GM23338 (cell line): ENCODE measurements at regions not wholly inside any gene's neighbourhood (a gene's known extent, or its start where the extent isn't known, plus 50 kb on each side); places are given as distances from the start of the nearest gene placed in this dataset.

Experiments used
- CREB1 ChIP-seq: fragments of 250-450 bp; sonication (Bioruptor Pico); IDR thresholded peaks from 2 replicates; pipeline ENCODE4 v1.5.0; 2020; ENCODE audit warnings: low read depth, mild to moderate bottlenecking, moderate library complexity
- EZH2phosphoT487 ChIP-seq: fragments of 200-600 bp; sonication (generic); IDR thresholded peaks from one replicate; pipeline ENCODE4 v1.8.1; 2018; ENCODE audit warnings: antibody characterized with exemption; ENCODE audit not compliant: unreplicated experiment
- POLR2AphosphoS5 ChIP-seq: IDR thresholded peaks from 2 replicates; pipeline ENCODE4 v1.6.1; 2016; ENCODE audit warnings: antibody characterized with exemption, low read depth
- STAT1 ChIP-seq: IDR thresholded peaks from one replicate; pipeline ENCODE4 v1.6.1; 2016; ENCODE audit warnings: antibody characterized with exemption; ENCODE audit not compliant: unreplicated experiment
- ZNF331 ChIP-seq: fragments of 250-450 bp; sonication (Bioruptor Pico); IDR thresholded peaks from 2 replicates; pipeline ENCODE4 v1.5.0; 2020; ENCODE audit warnings: low read depth, mild to moderate bottlenecking, moderate library complexity
- TF ChIP-seq, protein P1 (sequence below): fragments of 250-450 bp; sonication (Bioruptor Pico); IDR thresholded peaks from 2 replicates; pipeline ENCODE4 v1.5.0; 2020; ENCODE audit warnings: mild to moderate bottlenecking, moderate library complexity
- TF ChIP-seq, protein P2 (sequence below), 2 experiments: fragments of 200-600 bp in 1 of 2; sonication (generic) in 1 of 2; conservative IDR thresholded peaks; 2 replicates each; pipeline versions ENCODE4 v1.5.1 to v1.6.1; 2016 to 2017; ENCODE audit warnings: antibody characterized with exemption in 2 of 2, low read depth in 2 of 2, mild to moderate bottlenecking in 2 of 2, moderate library complexity in 1 of 2
- TF ChIP-seq, protein P3 (sequence below): IDR thresholded peaks from 2 replicates; pipeline ENCODE4 v1.6.1; 2016; ENCODE audit warnings: antibody characterized with exemption
- TF ChIP-seq, protein P4 (sequence below): IDR thresholded peaks from one replicate; pipeline ENCODE4 v1.6.1; 2018; ENCODE audit warnings: antibody characterized with exemption; ENCODE audit not compliant: unreplicated experiment

DNA sequence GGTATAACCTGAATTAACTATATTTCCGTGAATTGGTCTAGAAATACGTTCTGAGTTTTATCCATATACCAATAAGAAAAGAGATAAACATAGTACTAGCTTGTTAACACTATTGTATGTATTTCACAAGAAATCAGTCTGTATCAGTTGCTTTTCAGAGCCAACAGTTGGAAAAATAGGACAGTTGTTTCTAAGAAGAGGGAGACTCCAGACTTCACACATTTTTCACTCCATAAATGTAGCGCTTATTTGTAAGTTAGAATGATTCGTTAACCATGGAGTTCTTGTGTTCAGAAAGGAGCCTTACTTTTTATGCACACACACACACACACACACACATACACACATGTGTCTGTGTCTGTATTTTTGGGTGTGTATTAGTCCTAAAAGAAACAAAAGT, 376.7 kb upstream of the SMIM31 start (continued):
- TF ChIP-seq, protein P1, sequence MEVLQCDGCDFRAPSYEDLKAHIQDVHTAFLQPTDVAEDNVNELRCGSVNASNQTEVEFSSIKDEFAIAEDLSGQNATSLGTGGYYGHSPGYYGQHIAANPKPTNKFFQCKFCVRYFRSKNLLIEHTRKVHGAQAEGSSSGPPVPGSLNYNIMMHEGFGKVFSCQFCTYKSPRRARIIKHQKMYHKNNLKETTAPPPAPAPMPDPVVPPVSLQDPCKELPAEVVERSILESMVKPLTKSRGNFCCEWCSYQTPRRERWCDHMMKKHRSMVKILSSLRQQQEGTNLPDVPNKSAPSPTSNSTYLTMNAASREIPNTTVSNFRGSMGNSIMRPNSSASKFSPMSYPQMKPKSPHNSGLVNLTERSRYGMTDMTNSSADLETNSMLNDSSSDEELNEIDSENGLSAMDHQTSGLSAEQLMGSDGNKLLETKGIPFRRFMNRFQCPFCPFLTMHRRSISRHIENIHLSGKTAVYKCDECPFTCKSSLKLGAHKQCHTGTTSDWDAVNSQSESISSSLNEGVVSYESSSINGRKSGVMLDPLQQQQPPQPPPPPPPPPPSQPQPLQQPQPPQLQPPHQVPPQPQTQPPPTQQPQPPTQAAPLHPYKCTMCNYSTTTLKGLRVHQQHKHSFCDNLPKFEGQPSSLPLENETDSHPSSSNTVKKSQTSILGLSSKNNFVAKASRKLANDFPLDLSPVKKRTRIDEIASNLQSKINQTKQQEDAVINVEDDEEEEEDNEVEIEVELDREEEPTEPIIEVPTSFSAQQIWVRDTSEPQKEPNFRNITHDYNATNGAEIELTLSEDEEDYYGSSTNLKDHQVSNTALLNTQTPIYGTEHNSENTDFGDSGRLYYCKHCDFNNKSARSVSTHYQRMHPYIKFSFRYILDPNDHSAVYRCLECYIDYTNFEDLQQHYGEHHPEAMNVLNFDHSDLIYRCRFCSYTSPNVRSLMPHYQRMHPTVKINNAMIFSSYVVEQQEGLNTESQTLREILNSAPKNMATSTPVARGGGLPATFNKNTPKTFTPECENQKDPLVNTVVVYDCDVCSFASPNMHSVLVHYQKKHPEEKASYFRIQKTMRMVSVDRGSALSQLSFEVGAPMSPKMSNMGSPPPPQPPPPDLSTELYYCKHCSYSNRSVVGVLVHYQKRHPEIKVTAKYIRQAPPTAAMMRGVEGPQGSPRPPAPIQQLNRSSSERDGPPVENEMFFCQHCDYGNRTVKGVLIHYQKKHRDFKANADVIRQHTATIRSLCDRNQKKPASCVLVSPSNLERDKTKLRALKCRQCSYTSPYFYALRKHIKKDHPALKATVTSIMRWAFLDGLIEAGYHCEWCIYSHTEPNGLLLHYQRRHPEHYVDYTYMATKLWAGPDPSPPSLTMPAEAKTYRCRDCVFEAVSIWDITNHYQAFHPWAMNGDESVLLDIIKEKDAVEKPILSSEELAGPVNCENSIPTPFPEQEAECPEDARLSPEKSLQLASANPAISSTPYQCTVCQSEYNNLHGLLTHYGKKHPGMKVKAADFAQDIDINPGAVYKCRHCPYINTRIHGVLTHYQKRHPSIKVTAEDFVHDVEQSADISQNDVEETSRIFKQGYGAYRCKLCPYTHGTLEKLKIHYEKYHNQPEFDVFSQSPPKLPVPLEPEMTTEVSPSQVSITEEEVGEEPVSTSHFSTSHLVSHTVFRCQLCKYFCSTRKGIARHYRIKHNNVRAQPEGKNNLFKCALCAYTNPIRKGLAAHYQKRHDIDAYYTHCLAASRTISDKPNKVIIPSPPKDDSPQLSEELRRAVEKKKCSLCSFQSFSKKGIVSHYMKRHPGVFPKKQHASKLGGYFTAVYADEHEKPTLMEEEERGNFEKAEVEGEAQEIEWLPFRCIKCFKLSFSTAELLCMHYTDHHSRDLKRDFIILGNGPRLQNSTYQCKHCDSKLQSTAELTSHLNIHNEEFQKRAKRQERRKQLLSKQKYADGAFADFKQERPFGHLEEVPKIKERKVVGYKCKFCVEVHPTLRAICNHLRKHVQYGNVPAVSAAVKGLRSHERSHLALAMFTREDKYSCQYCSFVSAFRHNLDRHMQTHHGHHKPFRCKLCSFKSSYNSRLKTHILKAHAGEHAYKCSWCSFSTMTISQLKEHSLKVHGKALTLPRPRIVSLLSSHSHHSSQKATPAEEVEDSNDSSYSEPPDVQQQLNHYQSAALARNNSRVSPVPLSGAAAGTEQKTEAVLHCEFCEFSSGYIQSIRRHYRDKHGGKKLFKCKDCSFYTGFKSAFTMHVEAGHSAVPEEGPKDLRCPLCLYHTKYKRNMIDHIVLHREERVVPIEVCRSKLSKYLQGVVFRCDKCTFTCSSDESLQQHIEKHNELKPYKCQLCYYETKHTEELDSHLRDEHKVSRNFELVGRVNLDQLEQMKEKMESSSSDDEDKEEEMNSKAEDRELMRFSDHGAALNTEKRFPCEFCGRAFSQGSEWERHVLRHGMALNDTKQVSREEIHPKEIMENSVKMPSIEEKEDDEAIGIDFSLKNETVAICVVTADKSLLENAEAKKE (CRISPR knock-in tag): no peak
- no peak for TF ChIP-seq STAT1
- TF ChIP-seq, protein P2, sequence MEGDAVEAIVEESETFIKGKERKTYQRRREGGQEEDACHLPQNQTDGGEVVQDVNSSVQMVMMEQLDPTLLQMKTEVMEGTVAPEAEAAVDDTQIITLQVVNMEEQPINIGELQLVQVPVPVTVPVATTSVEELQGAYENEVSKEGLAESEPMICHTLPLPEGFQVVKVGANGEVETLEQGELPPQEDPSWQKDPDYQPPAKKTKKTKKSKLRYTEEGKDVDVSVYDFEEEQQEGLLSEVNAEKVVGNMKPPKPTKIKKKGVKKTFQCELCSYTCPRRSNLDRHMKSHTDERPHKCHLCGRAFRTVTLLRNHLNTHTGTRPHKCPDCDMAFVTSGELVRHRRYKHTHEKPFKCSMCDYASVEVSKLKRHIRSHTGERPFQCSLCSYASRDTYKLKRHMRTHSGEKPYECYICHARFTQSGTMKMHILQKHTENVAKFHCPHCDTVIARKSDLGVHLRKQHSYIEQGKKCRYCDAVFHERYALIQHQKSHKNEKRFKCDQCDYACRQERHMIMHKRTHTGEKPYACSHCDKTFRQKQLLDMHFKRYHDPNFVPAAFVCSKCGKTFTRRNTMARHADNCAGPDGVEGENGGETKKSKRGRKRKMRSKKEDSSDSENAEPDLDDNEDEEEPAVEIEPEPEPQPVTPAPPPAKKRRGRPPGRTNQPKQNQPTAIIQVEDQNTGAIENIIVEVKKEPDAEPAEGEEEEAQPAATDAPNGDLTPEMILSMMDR (conservative IDR thresholded peaks at IDR 0.05; ENCODE audit: low read depth in 2 of 2): no peak
- no peak for TF ChIP-seq CREB1 (CRISPR knock-in tag)
- TF ChIP-seq EZH2phosphoT487: no peak
- TF ChIP-seq, protein P3, sequence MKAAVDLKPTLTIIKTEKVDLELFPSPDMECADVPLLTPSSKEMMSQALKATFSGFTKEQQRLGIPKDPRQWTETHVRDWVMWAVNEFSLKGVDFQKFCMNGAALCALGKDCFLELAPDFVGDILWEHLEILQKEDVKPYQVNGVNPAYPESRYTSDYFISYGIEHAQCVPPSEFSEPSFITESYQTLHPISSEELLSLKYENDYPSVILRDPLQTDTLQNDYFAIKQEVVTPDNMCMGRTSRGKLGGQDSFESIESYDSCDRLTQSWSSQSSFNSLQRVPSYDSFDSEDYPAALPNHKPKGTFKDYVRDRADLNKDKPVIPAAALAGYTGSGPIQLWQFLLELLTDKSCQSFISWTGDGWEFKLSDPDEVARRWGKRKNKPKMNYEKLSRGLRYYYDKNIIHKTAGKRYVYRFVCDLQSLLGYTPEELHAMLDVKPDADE: no peak
- TF ChIP-seq, protein P4, sequence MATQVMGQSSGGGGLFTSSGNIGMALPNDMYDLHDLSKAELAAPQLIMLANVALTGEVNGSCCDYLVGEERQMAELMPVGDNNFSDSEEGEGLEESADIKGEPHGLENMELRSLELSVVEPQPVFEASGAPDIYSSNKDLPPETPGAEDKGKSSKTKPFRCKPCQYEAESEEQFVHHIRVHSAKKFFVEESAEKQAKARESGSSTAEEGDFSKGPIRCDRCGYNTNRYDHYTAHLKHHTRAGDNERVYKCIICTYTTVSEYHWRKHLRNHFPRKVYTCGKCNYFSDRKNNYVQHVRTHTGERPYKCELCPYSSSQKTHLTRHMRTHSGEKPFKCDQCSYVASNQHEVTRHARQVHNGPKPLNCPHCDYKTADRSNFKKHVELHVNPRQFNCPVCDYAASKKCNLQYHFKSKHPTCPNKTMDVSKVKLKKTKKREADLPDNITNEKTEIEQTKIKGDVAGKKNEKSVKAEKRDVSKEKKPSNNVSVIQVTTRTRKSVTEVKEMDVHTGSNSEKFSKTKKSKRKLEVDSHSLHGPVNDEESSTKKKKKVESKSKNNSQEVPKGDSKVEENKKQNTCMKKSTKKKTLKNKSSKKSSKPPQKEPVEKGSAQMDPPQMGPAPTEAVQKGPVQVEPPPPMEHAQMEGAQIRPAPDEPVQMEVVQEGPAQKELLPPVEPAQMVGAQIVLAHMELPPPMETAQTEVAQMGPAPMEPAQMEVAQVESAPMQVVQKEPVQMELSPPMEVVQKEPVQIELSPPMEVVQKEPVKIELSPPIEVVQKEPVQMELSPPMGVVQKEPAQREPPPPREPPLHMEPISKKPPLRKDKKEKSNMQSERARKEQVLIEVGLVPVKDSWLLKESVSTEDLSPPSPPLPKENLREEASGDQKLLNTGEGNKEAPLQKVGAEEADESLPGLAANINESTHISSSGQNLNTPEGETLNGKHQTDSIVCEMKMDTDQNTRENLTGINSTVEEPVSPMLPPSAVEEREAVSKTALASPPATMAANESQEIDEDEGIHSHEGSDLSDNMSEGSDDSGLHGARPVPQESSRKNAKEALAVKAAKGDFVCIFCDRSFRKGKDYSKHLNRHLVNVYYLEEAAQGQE: no peak
- TF ChIP-seq POLR2AphosphoS5: no peak
- TF ChIP-seq ZNF331 (CRISPR knock-in tag): no peak
